Tibial nerve (tissue), 4 donors: ENCODE measurements at regions not wholly inside any gene's neighbourhood (a gene's known extent, or its start where the extent isn't known, plus 50 kb on each side); places are given as distances from the start of the nearest gene placed in this dataset.

Source experiments
- DNase-seq, 2 donors: peaks; one replicate each; pipeline ENCODE4 v3.0.0-alpha.2; 2019; ENCODE audit warnings: low spot score in 2 of 2
- H3K27ac ChIP-seq, 4 donors: fragments of 200-600 bp; sonication (generic) in 3 of 4; one replicate each; pipeline ENCODE4 v1.5.1; 2017 to 2019; ENCODE audit warnings: mild to moderate bottlenecking in 1 of 4
- H3K27me3 ChIP-seq, 2 donors: fragments of 200-600 bp; sonication (generic) in 1 of 2; one replicate each; pipeline versions ENCODE4 v1.5.1 to v1.6.0; 2017 to 2019
- H3K36me3 ChIP-seq, 3 donors: fragments of 200-600 bp; sonication (generic); one replicate each; pipeline ENCODE4 v1.5.1; 2018 to 2019
- H3K4me1 ChIP-seq, 4 donors: fragments of 200-600 bp; sonication (generic) in 3 of 4; one replicate each; pipeline ENCODE4 v1.5.1; 2017 to 2019
- H3K4me3 ChIP-seq, 4 donors: fragments of 200-600 bp; sonication (generic) in 3 of 4; one replicate each; pipeline ENCODE4 v1.5.1; 2017 to 2019; ENCODE audit warnings: mild to moderate bottlenecking in 1 of 4, moderate library complexity in 1 of 4
- H3K9me3 ChIP-seq, 4 donors: fragments of 200-600 bp; sonication (generic) in 3 of 4; one replicate each; pipeline ENCODE4 v1.5.1; 2017 to 2019
- EP300 ChIP-seq, 2 donors: sonication (generic); formaldehyde crosslinking; IDR thresholded peaks; one replicate each; pipeline ENCODE4 v1.6.1; 2017; ENCODE audit warnings: antibody characterized with exemption in 2 of 2, mild to moderate bottlenecking in 1 of 2
- POLR2A ChIP-seq, 2 donors: fragments of 450-650 bp; IDR thresholded peaks; one replicate each; pipeline ENCODE4 v1.6.1; 2017; ENCODE audit warnings: antibody characterized with exemption in 2 of 2, mild to moderate bottlenecking in 2 of 2, moderate library complexity in 2 of 2
- WGBS, 2 donors: methylation state at CpG; one replicate each; pipeline ENCODE4 v1.1.5; 2018; 5-methylcytosine and 5-hydroxymethylcytosine counted together
- TF ChIP-seq, protein P1 (sequence below), 5 experiments: fragments of 200-600 bp in 3 of 5; fragments of 450-650 bp in 2 of 5; sonication (generic) in 3 of 5; IDR thresholded peaks; one replicate each; pipeline ENCODE4 v1.5.1; 2016 to 2019; ENCODE audit warnings: antibody characterized with exemption in 5 of 5, mild to moderate bottlenecking in 3 of 5, moderate library complexity in 2 of 5

- TF ChIP-seq, protein P1, sequence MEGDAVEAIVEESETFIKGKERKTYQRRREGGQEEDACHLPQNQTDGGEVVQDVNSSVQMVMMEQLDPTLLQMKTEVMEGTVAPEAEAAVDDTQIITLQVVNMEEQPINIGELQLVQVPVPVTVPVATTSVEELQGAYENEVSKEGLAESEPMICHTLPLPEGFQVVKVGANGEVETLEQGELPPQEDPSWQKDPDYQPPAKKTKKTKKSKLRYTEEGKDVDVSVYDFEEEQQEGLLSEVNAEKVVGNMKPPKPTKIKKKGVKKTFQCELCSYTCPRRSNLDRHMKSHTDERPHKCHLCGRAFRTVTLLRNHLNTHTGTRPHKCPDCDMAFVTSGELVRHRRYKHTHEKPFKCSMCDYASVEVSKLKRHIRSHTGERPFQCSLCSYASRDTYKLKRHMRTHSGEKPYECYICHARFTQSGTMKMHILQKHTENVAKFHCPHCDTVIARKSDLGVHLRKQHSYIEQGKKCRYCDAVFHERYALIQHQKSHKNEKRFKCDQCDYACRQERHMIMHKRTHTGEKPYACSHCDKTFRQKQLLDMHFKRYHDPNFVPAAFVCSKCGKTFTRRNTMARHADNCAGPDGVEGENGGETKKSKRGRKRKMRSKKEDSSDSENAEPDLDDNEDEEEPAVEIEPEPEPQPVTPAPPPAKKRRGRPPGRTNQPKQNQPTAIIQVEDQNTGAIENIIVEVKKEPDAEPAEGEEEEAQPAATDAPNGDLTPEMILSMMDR (IDR thresholded peaks at IDR 0.05), result no peak
- Histone ChIP-seq H3K9me3 (peaks cover 0 to 4% (median 0%) of the 10 kb centered on the region in 4 donors), H3K4me1 (peaks cover 0 to 20% (median 5%) of the 10 kb centered on the region in 4 donors), H3K4me3 (no peak overlapping the region), H3K36me3 (no peaks in the 10 kb centered on the region), H3K27me3 (no peaks in the 10 kb centered on the region), H3K27ac (peak overlapping the region in 1 of 4 donors; percentile 24)
- whole genome bisulfite sequencing, 2 donors, result 98% methylated on average over 5 of the region's 5 CpGs
- no peak for DNase-seq
Observed at GRCh38 chr10:30555465-30555864, 74.1 kb downstream of the LYZL2 start.

- WGBS, 2 donors, result 44 to 47% methylated on average over 5 of the region's 5 CpGs
- no peak for DNase-seq
- Histone ChIP-seq H3K27ac (peak overlapping the region; percentile 31 to 82 (median 63)), H3K36me3 (no peaks in the 10 kb centered on the region), H3K27me3 (no peaks in the 10 kb centered on the region), H3K4me3 (peak overlapping the region in 1 of 4 donors; percentile 36), H3K4me1 (peaks cover 0 to 20% (median 5%) of the 10 kb centered on the region in 4 donors), H3K9me3 (peaks cover 0 to 4% (median 0%) of the 10 kb centered on the region in 4 donors)
- TF ChIP-seq, protein P1 (IDR thresholded peaks at IDR 0.05), result no peak
- TF ChIP-seq POLR2A (IDR thresholded peaks at IDR 0.05), result no peak
Observed at GRCh38 chr10:30554440-30554825, 75.1 kb downstream of the LYZL2 start.

- Histone ChIP-seq H3K4me3 (peak overlapping the region in 1 of 4 donors; percentile 36), H3K27me3 (no peaks in the 10 kb centered on the region), H3K9me3 (no peaks in the 10 kb centered on the region), H3K36me3 (no peaks in the 10 kb centered on the region), H3K4me1 (peaks cover 0 to 20% (median 5%) of the 10 kb centered on the region in 4 donors), H3K27ac (peak overlapping the region; percentile 31 to 82 (median 63))
- peak; percentile 71 to 76 for DNase-seq
- peak in 1 of 2 donors; percentile 47 for TF ChIP-seq POLR2A (IDR thresholded peaks at IDR 0.05)
- TF ChIP-seq, protein P1 (IDR thresholded peaks at IDR 0.05), result peak in 1 of 5 experiments; percentile 9
- peak; percentile 84 to 85 for TF ChIP-seq EP300 (IDR thresholded peaks at IDR 0.05)
- WGBS, 2 donors, result 28 to 30% methylated on average over 12 of the region's 12 CpGs
Observed at GRCh38 chr10:30553626-30554439, 75.7 kb downstream of the LYZL2 start.

- H3K27ac ChIP-seq, result peak overlapping the region; percentile 31 to 82 (median 63)
- TF ChIP-seq, protein P1 (IDR thresholded peaks at IDR 0.05), result no peak
- TF ChIP-seq EP300 (IDR thresholded peaks at IDR 0.05) (no peak), POLR2A (IDR thresholded peaks at IDR 0.05) (no peak)
- H3K27me3 ChIP-seq, result no peaks in the 10 kb centered on the region
- WGBS, 2 donors, result 50 to 66% methylated on average over 7 of the region's 7 CpGs
- peaks cover 0 to 20% (median 5%) of the 10 kb centered on the region in 4 donors for H3K4me1 ChIP-seq
- no peak overlapping the region for H3K4me3 ChIP-seq
- H3K9me3 ChIP-seq, result no peaks in the 10 kb centered on the region
- H3K36me3 ChIP-seq, result no peaks in the 10 kb centered on the region
- DNase-seq, result no peak
Observed at GRCh38 chr10:30553018-30553625, 76.4 kb downstream of the LYZL2 start.
